ENCODE measurements at regions not wholly inside any gene's neighbourhood (a gene's known extent, or its start where the extent isn't known, plus 50 kb on each side); places are given as distances from the start of the nearest gene placed in this dataset.
"Not testable (repeated sequence)": the region's sequence is repeated elsewhere in the genome, so short reads cannot be mapped to it uniquely, and the experiment has no call there.

DNA sequence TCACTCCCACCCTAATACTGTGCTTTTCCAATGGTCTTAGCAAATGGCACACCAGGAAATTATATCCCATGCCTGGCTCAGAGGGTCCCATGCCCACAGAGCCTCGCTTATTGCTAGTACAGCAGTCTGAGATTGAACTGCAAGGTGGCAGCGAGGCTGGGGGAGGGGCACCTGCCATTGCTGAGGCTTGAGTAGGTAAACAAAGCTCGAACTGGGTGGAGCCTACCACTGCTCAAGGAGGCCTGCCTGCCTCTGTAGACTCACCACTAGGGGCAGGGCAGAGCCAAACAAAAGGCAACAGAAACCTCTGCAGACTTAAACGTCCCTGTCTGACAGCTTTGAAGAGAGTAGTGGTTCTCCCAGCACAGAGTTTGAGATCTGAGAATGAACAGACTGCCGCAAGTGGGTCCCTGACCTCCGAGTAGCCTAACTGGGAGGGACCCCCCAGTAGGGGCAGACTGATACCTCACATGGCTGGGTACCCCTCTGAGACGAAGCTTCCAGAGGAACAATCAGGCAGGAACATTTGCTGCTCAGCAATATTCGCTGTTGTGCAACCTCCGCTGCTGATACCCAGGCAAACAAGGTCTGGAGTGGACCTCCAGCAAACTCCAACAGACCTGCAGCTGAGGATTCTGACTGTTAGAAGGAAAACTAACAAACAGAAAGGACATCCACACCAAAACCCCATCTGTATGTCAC is 150.7 kb upstream of the FOXA2 start:
- not testable (repeated sequence) for DNase-seq

DNA sequence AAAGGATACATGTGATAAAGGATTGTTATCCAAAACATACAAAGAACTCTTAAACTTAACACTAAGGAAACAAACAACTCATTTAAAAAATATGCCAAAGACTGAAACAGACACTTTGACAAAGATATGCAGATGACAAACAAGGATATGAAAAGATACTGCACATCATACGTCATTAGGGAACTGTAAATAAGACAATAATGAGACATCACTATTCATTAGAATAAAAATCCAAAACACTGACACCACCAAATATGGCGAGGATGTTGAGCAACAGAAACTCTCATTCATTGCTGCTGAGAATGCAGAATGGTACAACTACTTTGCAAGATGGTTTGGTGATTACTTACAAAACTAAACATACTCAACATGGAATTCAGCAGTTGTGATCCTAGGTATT is 156.5 kb upstream of the FOXA2 start:
- no peak for DNase-seq

DNA sequence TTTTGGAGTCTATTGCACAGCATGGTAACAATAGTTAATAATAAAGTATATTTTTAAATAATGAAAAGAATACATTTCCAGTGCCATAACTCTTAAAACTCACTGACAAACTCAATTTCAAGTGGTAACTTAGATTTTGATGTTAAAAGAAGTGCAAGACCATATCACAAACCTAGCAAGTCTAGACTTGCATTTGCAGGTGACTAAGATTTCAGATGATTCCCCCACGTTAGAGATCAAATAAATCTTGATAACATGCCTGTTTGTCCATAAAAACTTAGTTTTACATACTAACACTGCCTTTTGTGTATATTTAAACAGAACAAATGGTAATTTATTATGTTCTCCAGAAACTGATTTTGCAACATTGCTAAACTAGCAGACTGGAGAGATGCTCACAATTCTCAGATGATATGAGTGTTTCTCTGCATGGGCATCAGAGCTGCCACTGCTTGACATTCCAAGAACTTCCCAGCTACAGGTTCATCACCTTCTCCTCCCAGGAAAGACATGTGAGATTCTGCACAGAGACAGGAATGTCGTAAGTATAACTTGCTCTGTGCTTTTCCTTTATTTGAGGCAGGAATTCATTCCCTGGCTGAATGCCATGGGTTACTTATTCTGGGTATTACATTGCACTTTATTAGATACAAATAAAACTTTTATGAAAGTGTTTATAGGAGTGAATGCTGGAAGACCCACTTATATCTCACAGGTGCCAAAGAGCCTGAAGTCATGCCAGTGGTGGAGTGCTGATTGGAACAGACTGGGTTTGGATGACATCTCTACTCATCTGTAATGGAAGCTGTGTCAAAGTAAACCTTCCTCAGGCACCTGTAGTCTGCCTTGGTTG is 160.2 kb upstream of the FOXA2 start:
- no peak for DNase-seq

DNA sequence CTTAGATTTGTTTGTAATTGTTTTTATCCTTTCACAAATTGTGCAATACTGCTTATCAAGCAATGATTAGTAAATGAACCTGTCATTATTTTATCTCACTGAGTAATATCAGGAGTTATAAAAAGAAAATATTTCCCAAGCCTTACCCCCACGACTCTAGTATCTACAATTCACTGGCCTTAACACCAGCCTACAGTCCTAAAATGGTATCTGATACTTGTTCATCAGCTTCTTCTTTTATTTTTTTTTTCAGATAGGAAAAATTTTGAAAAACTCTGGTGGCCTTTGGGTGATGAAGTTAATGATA is 160.8 kb upstream of the FOXA2 start:
- no peak for DNase-seq

DNA sequence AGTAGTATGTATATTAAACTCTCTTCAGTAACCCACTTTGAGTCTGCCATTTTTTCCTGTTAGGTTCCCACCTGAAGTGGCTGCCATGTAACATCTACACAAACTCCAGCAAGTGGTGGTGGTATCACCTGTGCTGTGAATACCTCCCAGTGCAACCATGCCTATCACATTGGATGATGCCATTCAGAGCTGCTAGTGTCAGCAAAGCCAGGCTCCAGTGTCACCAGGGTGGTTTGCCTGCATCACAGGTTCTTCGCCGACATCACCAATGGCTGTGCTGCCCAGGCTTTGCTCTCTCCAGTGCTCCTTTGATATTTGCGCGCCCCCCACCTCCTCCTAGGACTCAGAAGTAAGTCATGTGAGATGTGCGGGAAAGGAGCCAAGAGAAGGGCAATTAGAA is 162.6 kb upstream of the FOXA2 start:
- DNase-seq, result no peak

DNA sequence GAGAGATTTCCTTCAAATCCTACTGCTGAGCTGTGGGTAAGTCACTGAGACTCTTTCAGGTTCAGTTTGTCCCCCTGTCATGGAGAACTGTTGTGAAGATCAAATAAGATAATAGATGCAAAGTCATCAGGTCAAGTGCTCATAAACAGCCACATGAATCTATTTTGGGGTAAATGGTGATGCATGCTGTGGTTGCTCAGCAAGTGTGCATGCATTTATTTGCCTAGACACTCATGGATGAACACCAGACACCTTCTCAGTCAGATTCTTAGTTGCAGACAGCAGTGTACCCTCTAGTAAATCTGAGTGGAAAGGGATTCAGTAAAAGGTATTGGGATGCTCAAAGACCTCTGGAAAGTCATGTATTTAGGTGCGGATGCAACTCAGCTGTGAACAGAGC is 168.0 kb upstream of the FOXA2 start:
- DNase-seq, result no peak

DNA sequence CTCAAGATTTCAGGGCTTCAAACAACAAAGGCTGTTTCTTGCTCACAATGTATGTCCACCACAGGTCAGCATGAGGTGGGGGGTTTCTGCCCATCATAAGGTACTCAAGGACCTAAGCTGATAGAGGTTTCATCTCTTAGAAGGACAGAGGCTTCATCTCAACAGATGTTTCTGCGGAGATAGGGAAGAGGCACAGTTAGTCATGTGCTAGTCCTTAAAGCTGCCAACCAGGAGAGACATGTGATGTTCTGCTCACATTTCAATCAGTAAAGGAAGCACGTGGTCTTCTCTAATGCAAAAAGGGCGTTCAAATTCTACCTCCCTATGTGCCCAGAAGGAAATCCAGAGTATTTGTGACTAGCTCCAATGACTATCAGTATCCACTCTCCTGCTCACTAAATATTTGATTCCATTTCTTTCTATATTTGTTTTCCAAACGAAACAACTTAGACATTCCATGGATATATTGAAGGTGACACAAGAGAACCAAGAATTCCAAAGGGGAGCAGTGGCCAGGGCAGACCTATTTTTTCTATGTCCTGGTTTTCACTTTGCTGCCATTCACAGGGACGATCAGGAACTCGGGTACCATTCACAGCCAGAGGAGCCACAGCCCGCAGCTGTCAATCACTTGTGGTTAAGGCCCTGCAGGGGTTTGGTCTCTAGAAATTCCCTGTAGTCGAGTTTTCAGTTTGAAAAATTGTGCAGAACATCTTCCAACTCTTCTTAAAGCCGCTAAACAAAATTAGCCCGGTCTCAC is 173.2 kb upstream of the FOXA2 start:
- DNase-seq, result no peak

DNA sequence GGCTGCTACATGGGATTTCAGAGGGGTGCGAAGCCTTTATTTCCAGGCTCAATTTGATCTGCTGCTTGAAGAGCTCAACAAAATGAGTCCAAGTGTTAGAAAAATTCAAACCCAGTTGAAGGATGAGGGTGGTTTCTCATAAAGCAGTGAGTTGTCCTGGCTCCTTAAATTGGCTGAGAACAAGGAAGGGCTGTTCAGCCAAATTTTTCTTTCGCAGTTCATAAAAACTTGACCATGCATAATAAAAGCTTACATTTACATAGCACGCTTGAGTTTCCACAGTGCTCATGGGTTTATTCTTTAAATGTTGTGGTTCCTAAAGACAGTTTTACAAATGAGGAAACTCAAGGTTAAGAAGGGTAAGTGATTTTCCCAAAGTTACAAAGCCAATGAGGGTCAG is 174.4 kb upstream of the FOXA2 start:
- DNase-seq, result peak in 1 of 2 donors; percentile 10

DNA sequence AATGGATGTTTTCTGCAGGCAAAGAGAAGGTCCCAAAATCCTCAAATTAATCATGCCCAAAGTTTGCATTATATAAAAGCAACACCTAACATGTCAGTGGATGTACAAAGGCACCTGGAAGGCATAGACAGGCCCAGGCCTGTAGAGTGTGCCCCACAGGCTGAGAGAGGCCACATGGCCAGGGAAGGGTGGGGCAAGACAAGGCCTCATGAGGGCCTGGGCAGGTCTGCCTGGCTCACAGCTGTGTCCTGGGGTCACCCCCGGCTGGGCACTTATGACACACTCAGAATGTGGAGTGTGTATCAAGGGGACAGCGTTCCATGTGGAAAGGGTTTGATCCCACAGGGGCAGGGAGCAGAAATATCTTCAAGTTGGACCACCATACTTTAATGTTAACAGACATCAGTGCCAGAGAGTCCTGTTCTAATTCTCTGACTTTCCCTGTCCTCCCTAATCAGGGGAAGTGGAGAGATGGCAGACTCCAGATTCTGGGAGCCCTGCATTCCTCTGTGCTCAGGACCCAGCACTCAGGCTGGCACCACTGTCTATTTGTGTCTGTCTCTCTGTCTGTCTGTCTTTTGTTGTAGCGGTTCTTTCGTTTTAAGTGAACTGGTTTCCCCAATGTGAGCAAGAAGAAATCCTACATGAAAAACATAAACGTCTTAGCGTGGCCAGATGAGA is 178.3 kb upstream of the FOXA2 start:
- DNase-seq, result no peak

DNA sequence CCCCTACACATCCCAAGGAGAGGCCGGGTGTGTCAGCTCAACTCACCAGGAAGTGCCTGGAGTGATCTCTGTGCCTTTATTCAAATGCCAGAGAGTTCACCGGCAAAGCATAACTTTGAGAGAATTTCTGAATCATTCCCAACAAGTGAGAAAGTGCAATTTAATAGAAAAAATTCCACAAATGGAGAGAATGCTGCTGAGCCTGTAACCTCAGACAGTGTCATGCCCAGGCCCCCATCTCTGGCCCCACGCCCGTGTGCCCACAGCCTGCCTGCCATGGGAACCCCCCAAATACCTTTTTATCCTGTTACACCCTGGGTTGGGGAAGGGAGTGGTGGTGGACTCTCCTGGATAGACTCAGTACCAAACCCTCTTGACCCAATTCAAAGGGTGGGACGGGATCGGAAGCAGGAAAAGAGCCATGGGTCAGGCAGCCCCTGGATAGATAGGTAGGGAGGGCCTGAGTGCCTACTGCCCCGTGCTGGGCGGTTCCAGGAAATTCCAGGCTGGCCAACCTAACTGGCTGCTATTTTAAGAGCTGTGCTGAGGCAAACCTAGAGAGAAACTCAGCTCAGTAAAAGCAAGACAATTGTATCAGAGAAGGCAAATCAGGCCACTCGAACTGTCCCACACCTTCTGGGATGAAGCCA is 179.0 kb upstream of the FOXA2 start:
- peak in 1 of 2 donors; percentile 7 for DNase-seq

DNA sequence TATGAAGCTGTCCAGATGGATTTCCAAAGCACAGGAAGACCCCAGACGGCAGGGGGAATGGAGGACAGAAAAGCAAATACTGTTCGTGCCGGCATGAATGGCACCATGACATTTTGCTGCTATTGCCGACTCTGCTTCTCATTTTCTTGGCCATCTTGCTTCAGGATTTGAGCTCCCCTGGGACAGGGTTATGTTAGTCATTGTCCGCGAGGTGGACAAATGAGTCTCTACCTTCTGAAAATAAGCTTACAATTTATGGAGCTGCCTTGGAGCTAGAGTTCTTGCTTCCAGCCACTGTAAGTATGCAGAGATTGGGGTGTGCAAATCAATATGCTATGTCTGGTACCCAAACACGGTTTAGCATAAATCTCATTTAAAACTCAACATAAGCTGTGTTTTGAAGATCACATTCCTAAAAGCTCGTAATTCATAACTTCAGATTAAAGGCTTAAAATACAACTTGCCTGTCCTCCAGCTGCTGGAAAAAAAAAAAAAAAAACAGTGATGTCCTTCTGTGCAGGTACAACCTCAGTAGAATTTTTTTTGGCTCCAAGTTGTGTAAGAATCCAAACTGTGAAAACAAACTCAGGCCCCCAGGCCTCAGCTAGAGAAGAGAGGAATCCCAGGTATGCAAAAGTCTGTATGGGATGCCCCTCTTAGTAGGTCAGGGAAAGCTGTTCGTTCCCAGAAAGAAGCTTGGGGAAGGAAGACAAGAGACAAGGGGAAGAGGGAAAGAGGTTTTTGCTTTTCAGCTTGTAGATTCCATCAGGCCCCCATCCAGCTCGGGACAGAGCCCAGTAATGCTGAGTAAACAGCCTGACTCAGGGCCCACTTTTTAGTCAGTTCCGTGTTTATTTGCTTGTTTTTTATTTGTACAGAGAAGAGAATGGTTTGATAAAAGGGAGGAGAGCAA is 184.2 kb upstream of the FOXA2 start:
- DNase-seq, result no peak

DNA sequence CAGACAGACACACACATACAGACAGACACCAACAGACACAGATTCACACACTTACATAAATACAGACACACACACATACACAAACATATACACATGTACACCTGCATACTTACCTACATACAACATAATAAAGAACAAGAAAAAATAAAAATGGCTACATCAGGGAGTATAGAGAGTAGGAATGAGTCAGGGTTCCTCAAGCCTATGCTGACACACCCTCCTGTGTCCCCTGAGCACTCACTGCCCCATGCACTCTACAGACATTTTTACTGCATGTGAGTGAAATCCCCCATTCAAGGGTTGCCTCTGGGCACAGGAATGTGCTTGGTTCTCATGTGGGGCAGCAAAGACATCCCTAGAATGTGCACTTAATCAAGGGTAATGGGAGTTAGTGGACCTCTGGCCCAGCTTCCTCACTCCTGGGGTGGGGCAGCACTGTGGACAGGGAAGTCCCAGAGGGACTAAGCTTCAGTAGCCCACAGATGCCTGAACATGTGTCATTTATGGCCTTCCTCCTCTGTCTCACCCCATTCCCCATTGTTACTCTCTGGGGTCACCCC is 185.9 kb upstream of the FOXA2 start:
- no peak for DNase-seq

DNA sequence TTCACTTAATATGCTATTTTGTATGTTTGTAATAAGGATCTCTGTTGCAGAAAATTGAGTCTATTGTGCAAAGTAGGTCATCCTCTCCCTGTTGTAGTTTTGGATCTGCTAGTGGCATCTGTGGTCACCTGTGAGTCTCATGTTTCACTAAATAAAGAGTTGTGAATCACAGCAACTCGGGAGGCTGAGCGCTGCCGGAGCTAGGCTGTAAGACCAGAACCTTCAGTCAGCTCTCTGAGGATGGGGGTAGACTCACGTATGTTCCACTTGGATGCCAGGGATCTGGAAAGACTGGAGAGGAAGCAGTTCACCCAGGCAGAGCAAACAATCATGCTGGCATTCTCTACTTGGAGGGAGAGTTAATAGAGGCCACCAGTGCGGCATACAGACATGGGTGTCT is 187.3 kb upstream of the FOXA2 start:
- DNase-seq, result no peak

DNA sequence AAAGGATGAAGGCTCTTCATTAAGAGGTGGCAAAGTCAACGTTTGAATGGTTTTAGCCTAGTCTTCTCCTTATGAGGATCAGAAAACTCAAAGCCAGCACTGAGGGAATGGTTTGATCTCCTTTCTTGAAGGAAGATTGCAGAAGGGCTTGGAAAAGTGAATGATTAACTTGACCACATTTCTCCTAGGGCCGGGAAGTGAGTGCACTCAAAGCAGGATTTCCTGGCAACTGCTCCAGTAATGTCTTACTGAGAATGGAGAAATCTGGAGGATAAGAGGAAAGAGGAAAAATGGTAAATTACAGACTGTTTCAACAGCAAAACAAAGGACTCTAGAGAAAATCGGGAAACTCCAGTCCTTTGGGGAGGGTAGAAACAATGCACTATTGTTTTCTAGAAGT is 189.0 kb upstream of the FOXA2 start:
- no peak for DNase-seq

DNA sequence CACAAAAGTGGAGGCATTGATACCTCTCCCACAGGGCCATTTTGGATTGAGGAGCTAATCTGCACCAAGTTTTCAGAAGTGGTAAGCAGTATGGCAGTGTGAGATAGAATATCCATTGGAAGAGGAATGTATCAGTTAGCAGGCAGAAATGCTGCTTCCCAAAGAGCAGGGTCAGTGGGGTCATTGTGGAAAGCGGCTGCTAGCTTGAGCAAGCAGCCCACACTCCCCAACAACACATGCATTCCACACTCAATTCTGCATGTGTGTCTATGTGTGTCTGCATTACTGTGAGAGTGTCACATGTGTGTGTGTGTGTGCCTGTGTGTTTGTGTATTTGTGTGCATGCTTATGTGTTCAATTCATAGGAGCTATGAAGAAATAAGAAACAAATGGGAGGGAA is 190.9 kb upstream of the FOXA2 start:
- no peak for DNase-seq

DNA sequence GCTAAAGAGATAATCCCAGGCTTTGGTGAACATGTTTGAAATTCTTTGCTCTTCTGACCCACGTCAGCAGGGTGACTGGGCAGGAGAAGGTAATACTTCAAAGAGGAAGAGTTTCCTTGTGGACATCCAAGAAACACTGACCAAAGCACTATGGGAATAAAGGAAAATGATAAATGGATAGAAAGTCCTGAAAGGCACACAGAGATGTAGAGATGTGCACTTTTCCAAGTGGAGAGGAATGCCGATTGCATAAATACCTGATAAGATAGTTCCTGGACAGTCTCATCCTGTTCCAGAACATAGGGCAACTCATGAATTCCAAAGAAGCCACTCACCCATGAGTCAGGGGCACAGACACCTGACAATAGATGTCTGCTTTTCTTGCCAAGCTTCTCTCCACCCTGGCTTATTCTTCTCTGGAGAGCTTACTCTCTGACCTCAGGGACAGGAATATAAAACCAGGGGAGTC is 191.3 kb upstream of the FOXA2 start:
- no peak for DNase-seq

DNA sequence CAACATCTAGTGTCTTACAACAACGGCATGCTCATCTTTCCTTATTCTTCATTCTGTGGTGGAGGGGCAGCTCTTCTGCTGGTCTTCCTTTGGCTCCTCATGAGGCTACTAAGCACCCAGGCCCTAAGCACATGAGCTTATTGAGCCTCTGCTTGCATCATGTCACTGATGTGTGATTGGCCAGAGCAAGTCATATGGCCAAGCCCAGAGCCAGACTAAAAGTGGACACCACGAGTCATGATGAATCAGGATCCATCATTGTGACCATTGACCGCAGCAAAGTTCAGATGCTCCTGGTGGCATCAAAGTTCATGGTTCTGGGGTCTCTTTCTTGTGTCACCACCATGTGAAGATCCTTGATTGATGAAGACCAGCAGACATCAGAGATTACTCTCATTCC is 192.0 kb upstream of the FOXA2 start:
- DNase-seq, result no peak

DNA sequence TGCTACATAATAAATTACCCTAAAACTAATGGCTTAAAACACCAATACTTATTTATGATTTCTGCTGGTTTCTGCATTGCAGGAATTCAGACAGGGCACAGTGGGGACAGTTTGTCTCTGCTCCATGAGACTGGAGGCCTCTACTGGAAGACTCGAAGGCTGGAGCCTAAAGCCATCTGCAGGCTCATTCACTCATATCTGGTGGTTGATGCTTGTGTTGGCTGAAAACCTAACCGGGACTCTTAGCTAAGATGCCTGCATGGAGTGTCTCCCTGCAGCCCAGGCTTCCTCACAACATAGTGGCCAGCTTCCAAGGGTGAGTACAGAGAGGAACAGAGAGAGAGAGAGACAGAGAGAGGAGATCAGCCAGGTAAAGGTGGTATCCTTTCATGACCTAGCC is 195.5 kb upstream of the FOXA2 start:
- DNase-seq, result no peak

DNA sequence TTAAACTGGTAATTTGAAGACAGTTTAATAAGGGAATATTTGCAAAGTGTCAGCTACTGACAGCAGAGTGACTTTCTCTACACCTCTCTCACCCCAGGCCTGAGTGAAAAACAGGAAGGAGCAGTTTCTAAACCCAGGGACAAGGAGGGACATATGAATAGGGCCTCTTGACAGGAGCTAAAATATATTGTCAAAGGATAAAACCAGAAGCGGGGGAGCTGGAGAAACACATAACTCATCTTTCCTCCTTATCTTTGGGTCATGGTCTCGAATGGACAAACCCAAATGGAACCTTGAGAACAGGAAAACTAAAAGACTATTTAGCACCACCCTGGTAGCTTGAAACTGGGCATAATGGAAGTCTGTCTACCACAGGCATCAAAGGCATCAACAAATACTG is 197.5 kb upstream of the FOXA2 start:
- no peak for DNase-seq

DNA sequence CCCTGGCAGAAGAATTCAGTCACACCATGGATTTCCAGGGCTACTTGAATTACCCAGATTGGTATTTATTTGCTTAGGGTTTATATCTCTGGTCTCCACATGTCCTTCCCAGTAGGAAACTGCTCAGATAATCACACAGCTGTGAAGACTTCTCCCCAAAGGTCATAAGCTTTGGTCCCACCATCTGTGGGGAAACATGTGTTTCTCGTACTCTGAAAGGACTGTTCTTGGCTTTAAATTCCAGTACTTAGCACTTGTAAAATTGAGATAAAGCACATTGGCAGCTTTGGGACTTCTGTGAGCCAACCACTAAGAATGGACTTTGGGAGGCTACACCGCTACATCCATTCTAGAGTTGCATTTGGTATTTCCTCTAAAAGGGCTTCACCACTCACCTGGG is 205.3 kb upstream of the FOXA2 start:
- no peak for DNase-seq

All from right lung (tissue), 2 donors.